Thoracic aorta (tissue), 2 donors: ENCODE measurements at regions not wholly inside any gene's neighbourhood (a gene's known extent, or its start where the extent isn't known, plus 50 kb on each side); places are given as distances from the start of the nearest gene placed in this dataset.

Experiments used
- ATAC-seq: fragments of 150-250 bp; one replicate; pipeline ENCODE4 v1.8.0; 2017; ENCODE audit warnings: low read depth; ENCODE audit not compliant: insufficient number of reproducible peaks, low FRiP score
- DNase-seq: peaks from one replicate; pipeline ENCODE4 v3.0.0-alpha.2; 2020; ENCODE audit warnings: low spot score
- H3K27ac ChIP-seq, 2 donors: fragments of 200-600 bp; sonication (generic); 1 replicate in 1 of 2; 2 replicates in 1 of 2; pipeline ENCODE4 v1.5.1; 2016; ENCODE audit warnings: mild to moderate bottlenecking in 2 of 2, moderate library complexity in 2 of 2
- H3K27me3 ChIP-seq: fragments of 200-600 bp; sonication (generic); replicated peaks from 2 replicates; pipeline ENCODE4 v1.6.0; 2016; ENCODE audit warnings: mild to moderate bottlenecking; ENCODE audit not compliant: insufficient read depth
- H3K36me3 ChIP-seq: fragments of 200-600 bp; sonication (generic); one replicate; pipeline ENCODE4 v1.5.1; 2016
- H3K4me1 ChIP-seq, 2 donors: fragments of 200-600 bp; sonication (generic); 1 replicate in 1 of 2; 2 replicates in 1 of 2; pipeline versions ENCODE4 v1.5.1 to v1.6.0; 2016; ENCODE audit warnings: low read depth in 2 of 2, mild to moderate bottlenecking in 1 of 2; ENCODE audit not compliant: control insufficient read depth in 1 of 2
- H3K4me3 ChIP-seq: fragments of 200-600 bp; sonication (generic); 2 replicates; pipeline ENCODE4 v1.5.1; 2016; ENCODE audit warnings: mild to moderate bottlenecking
- H3K9me3 ChIP-seq: fragments of 200-600 bp; sonication (generic); 2 replicates; pipeline ENCODE4 v1.5.1; 2016
- CTCF ChIP-seq: fragments of 200-600 bp; sonication (generic); IDR thresholded peaks from one replicate; pipeline ENCODE4 v1.5.1; 2019; ENCODE audit warnings: antibody characterized with exemption

GRCh38 chr21:16942703-16943102, 570.1 kb upstream of the CXADR start:
- H3K4me3 ChIP-seq, result no peak overlapping the region

GRCh38 chr21:16943231-16943630, 569.6 kb upstream of the CXADR start:
- Histone ChIP-seq H3K27ac (no peak overlapping the region), H3K36me3 (no peaks in the 10 kb centered on the region), H3K4me1 (no peaks in the 10 kb centered on the region), H3K4me3 (no peak overlapping the region), H3K9me3 (no peaks in the 10 kb centered on the region), H3K27me3 (no peaks in the 10 kb centered on the region)
- ATAC-seq (no peak), DNase-seq (no peak)
- TF ChIP-seq CTCF, result no peak

More at GRCh38 chr21:16942703-16943102, 570.1 kb upstream of the CXADR start:
- Histone ChIP-seq H3K36me3 (no peaks in the 10 kb centered on the region), H3K27ac (no peak overlapping the region), H3K27me3 (no peaks in the 10 kb centered on the region), H3K4me1 (no peaks in the 10 kb centered on the region), H3K9me3 (no peaks in the 10 kb centered on the region)
- ATAC-seq (no peak), DNase-seq (no peak)
- no peak for TF ChIP-seq CTCF

GRCh38 chr21:16945580-16945979, 567.3 kb upstream of the CXADR start:
- TF ChIP-seq CTCF, result no peak
- DNase-seq (no peak), ATAC-seq (no peak)
- H3K4me1 ChIP-seq, result no peaks in the 10 kb centered on the region
- H3K4me3 ChIP-seq, result no peak overlapping the region
- H3K9me3 ChIP-seq, result no peaks in the 10 kb centered on the region
- no peak overlapping the region for H3K27ac ChIP-seq
- no peaks in the 10 kb centered on the region for H3K36me3 ChIP-seq
- H3K27me3 ChIP-seq, result no peaks in the 10 kb centered on the region

- H3K9me3 ChIP-seq, result no peaks in the 10 kb centered on the region
- H3K27me3 ChIP-seq, result no peaks in the 10 kb centered on the region
- H3K36me3 ChIP-seq, result no peaks in the 10 kb centered on the region
- ATAC-seq (no peak), DNase-seq (no peak)
- no peaks in the 10 kb centered on the region for H3K4me1 ChIP-seq
- no peak overlapping the region for H3K27ac ChIP-seq
- TF ChIP-seq CTCF, result no peak
- H3K4me3 ChIP-seq, result no peak overlapping the region
These were observed 556.0 kb upstream of the CXADR start for GRCh38 chr21:16956824-16957223.

- H3K27me3 ChIP-seq, result no peaks in the 10 kb centered on the region
- DNase-seq, result no peak
- H3K4me3 ChIP-seq, result no peak overlapping the region
- peaks cover 0 to 22% of the 10 kb centered on the region in 2 donors for H3K4me1 ChIP-seq
- H3K36me3 ChIP-seq, result no peaks in the 10 kb centered on the region
- H3K9me3 ChIP-seq, result peaks cover 3% of the 10 kb centered on the region
- no peak overlapping the region for H3K27ac ChIP-seq
- no peak for TF ChIP-seq CTCF
- ATAC-seq, result no peak
These were observed 547.4 kb upstream of the CXADR start for GRCh38 chr21:16965424-16965823.
